Stimulated activated CD8-positive, alpha-beta memory T cell treated with anti-CD3 and anti-CD28 coated beads, Interleukin-2, amount 100 ng/mL, for 48 hours (primary cell): ENCODE measurements at regions not wholly inside any gene's neighbourhood (a gene's known extent, or its start where the extent isn't known, plus 50 kb on each side); places are given as distances from the start of the nearest gene placed in this dataset.
"Not testable (repeated sequence)": the region's sequence is repeated elsewhere in the genome, so short reads cannot be mapped to it uniquely, and the experiment has no call there.

Experiments used
- DNase-seq, 2 donors: peaks; one replicate each; pipeline ENCODE4 v3.0.0-alpha.2; 2020; ENCODE audit warnings: low read depth in 2 of 2

GRCh38 chr18:14935210-14935609 is 187.2 kb downstream of the ANKRD30B start:
- DNase-seq: no peak

- DNase-seq: no peak
Observed at GRCh38 chr18:14936313-14936712, 188.3 kb downstream of the ANKRD30B start.

GRCh38 chr18:14937271-14937670 is 189.3 kb downstream of the ANKRD30B start:
- DNase-seq: no peak

GRCh38 chr18:14939141-14939540 is 191.2 kb downstream of the ANKRD30B start:
- DNase-seq: no peak

GRCh38 chr18:14940106-14940505 is 192.1 kb downstream of the ANKRD30B start:
- DNase-seq: not testable (repeated sequence)

GRCh38 chr18:14940735-14941134 is 192.8 kb downstream of the ANKRD30B start:
- no peak for DNase-seq

- DNase-seq: no peak
Observed at GRCh38 chr18:14941256-14941655, 193.3 kb downstream of the ANKRD30B start.

- DNase-seq: no peak
Observed at GRCh38 chr18:14941792-14942191, 193.8 kb downstream of the ANKRD30B start.

GRCh38 chr18:14942275-14942674 is 194.3 kb downstream of the ANKRD30B start:
- DNase-seq: no peak

GRCh38 chr18:14943486-14943885 is 195.5 kb downstream of the ANKRD30B start:
- DNase-seq: no peak

- DNase-seq: no peak
Observed at GRCh38 chr18:14943967-14944636, 196.1 kb downstream of the ANKRD30B start.

GRCh38 chr18:14944838-14945237 is 196.9 kb downstream of the ANKRD30B start:
- DNase-seq: no peak

- DNase-seq: no peak
Observed at GRCh38 chr18:14945286-14945685, 197.3 kb downstream of the ANKRD30B start.

- no peak for DNase-seq
Observed at GRCh38 chr18:14945984-14946383, 198.0 kb downstream of the ANKRD30B start.

GRCh38 chr18:14946741-14947470 is 198.9 kb downstream of the ANKRD30B start:
- not testable (repeated sequence) for DNase-seq

- DNase-seq: no peak
Observed at GRCh38 chr18:14947482-14948162, 199.7 kb downstream of the ANKRD30B start.

- DNase-seq: no peak
Observed at GRCh38 chr18:14948163-14948540, 200.2 kb downstream of the ANKRD30B start.

- DNase-seq: no peak
Observed at GRCh38 chr18:14949800-14950664, 202.1 kb downstream of the ANKRD30B start.

GRCh38 chr18:14952444-14953077 is 204.6 kb downstream of the ANKRD30B start:
- DNase-seq: not testable (repeated sequence)

GRCh38 chr18:14958701-14959100 is 210.7 kb downstream of the ANKRD30B start:
- DNase-seq: no peak

GRCh38 chr18:14959550-14959949 is 211.6 kb downstream of the ANKRD30B start:
- DNase-seq: no peak
